ENCODE measurements at regions not wholly inside any gene's neighbourhood (a gene's known extent, or its start where the extent isn't known, plus 50 kb on each side); places are given as distances from the start of the nearest gene placed in this dataset.

DNA sequence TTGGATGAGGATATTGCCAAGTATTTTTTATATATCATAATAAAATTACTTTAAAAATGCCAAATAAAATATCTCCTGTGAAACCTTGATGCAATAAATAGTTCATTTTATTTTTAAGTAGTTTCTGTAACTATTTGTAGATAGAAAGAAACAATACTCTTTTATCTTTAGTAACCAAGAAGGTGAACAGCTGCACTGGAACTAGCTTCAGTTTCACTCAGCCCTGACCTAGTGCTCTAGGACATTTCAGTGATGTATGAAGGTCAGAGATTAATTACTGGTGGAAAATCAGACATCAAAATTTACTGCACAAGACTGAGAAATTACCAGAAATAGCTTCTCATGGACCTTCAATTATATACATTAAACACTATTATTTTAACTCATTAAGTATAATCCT, 1305.0 kb downstream of the CNTNAP5 start:
- TF ChIP-seq, protein P1, sequence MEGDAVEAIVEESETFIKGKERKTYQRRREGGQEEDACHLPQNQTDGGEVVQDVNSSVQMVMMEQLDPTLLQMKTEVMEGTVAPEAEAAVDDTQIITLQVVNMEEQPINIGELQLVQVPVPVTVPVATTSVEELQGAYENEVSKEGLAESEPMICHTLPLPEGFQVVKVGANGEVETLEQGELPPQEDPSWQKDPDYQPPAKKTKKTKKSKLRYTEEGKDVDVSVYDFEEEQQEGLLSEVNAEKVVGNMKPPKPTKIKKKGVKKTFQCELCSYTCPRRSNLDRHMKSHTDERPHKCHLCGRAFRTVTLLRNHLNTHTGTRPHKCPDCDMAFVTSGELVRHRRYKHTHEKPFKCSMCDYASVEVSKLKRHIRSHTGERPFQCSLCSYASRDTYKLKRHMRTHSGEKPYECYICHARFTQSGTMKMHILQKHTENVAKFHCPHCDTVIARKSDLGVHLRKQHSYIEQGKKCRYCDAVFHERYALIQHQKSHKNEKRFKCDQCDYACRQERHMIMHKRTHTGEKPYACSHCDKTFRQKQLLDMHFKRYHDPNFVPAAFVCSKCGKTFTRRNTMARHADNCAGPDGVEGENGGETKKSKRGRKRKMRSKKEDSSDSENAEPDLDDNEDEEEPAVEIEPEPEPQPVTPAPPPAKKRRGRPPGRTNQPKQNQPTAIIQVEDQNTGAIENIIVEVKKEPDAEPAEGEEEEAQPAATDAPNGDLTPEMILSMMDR (conservative IDR thresholded peaks at IDR 0.05 in 1 of 2, IDR thresholded peaks at IDR 0.05 in 1 of 2; ENCODE audit: low read depth in 1 of 2, low read length in 2 of 2), result no peak
- no peak for TF ChIP-seq EZH2 (IDR thresholded peaks at IDR 0.05; ENCODE audit: low read length, missing control alignments)

Data from fibroblast of lung (primary cell).